K562 (cell line): ENCODE measurements at regions not wholly inside any gene's neighbourhood (a gene's known extent, or its start where the extent isn't known, plus 50 kb on each side); places are given as distances from the start of the nearest gene placed in this dataset.

ENCODE experiments used
- ATAC-seq: fragments of 200-7000 bp; cut with Tn5 transposase; 3 replicates; pipeline ENCODE4 v1.9.1; 2020; ENCODE audit warnings: moderate library complexity
- BruUV-seq: library from RNA; stranded (reverse); fragments of 400-500 nt; replicated peaks from 2 replicates; lab custom pipeline; 2021; lab: Mats Ljungman, UMichigan
- CTCF ChIA-PET: fragments of 300-600 bp; formaldehyde crosslinking; extraction: SDS; loops from one replicate; lab custom pipeline; 2021; ENCODE audit warnings: low intra/inter-chr PET ratio; lab: Yijun Ruan, JAX
- POLR2A ChIA-PET: fragments of 300-600, 350-650 bp; sonication (Branson Sonifier 250); formaldehyde crosslinking; extraction: SDS; loops from one replicate; lab custom pipeline; 2021; ENCODE audit warnings: antibody characterized with exemption, inconsistent platforms; lab: Yijun Ruan, JAX
- DNase-seq, 4 experiments: peaks; one replicate each; pipeline versions ENCODE4 v3.0.0 to v3.0.0-alpha.2; 2011 to 2018; ENCODE audit warnings: low spot score in 3 of 4, mixed read lengths in 3 of 4; ENCODE audit errors: extremely low read depth in 1 of 4
- FAIRE-seq: peaks from 2 replicates; lab custom pipeline; 2011; peaks lifted over from hg19 to GRCh38; lab: Jason Lieb, UNC
- H2AFZ ChIP-seq: 2 replicates; pipeline ENCODE4 v1.6.0; 2011; ENCODE audit warnings: low read depth, low read length, control low read depth, inconsistent platforms
- H3K27ac ChIP-seq: fragments of 200-600 bp; 3 replicates; pipeline ENCODE4 v1.8.0; 2011; ENCODE audit warnings: low read depth, mild to moderate bottlenecking, control low read depth, inconsistent platforms, low read length, moderate library complexity, mixed read lengths; ENCODE audit errors: extremely low read depth
- H3K27me3 ChIP-seq, 2 experiments: fragments of 300-600 bp in 1 of 2; 2 replicates in 1 of 2; 3 replicates in 1 of 2; pipeline versions ENCODE4 v1.6.0 to v1.8.0; 2011; ENCODE audit warnings: inconsistent platforms in 2 of 2, low read length in 2 of 2, mild to moderate bottlenecking in 1 of 2, mixed read lengths in 1 of 2, moderate library complexity in 1 of 2; ENCODE audit not compliant: control insufficient read depth in 2 of 2, insufficient read depth in 2 of 2
- H3K36me3 ChIP-seq: fragments of 300-600 bp; 3 replicates; pipeline ENCODE4 v1.8.0; 2011; ENCODE audit warnings: mild to moderate bottlenecking, low read length, inconsistent platforms; ENCODE audit not compliant: control insufficient read depth, insufficient read depth
- H3K4me1 ChIP-seq, 2 experiments: fragments of 200-600 bp in 1 of 2; replicated peaks in 1 of 2; 2 replicates in 1 of 2; 3 replicates in 1 of 2; pipeline versions ENCODE4 v1.5.1 to v1.8.0; 2011; ENCODE audit warnings: inconsistent platforms in 2 of 2, low read length in 2 of 2, mild to moderate bottlenecking in 1 of 2, mixed read lengths in 1 of 2, moderate library complexity in 1 of 2; ENCODE audit not compliant: control insufficient read depth in 2 of 2, insufficient read depth in 2 of 2
- H3K4me2 ChIP-seq: 2 replicates; pipeline ENCODE4 v1.6.1; 2011; ENCODE audit warnings: low read length, control low read depth, inconsistent platforms, mixed read lengths; ENCODE audit not compliant: insufficient read depth
- H3K4me3 ChIP-seq: fragments of 200-600 bp; sonication (generic), shearing (Covaris generic); 2 replicates; pipeline ENCODE4 v1.5.1; 2016; ENCODE audit warnings: control low read depth, inconsistent platforms
- H3K79me2 ChIP-seq: fragments of 200-600 bp; 3 replicates; pipeline ENCODE4 v1.8.0; 2011; ENCODE audit warnings: low read length, inconsistent platforms; ENCODE audit not compliant: control insufficient read depth, insufficient read depth
- H3K9ac ChIP-seq, 2 experiments: 2 replicates each; pipeline versions ENCODE4 v1.6.0 to v1.6.1; 2011; ENCODE audit warnings: low read depth in 2 of 2, low read length in 2 of 2, control low read depth in 1 of 2, inconsistent platforms in 1 of 2, mild to moderate bottlenecking in 1 of 2, mixed read lengths in 1 of 2; ENCODE audit not compliant: insufficient read depth in 1 of 2
- H3K9me1 ChIP-seq: one replicate; pipeline ENCODE4 v1.6.0; 2011; ENCODE audit warnings: inconsistent platforms, mild to moderate bottlenecking, low read length, moderate library complexity; ENCODE audit not compliant: control insufficient read depth, insufficient read depth
- H3K9me3 ChIP-seq: replicated peaks from 2 replicates; pipeline ENCODE4 v1.5.1; 2011; ENCODE audit warnings: low read depth, low read length, inconsistent platforms; ENCODE audit not compliant: control insufficient read depth, insufficient read depth
- H4K20me1 ChIP-seq: replicated peaks from 2 replicates; pipeline ENCODE4 v1.6.1; 2011; ENCODE audit warnings: low read length, inconsistent platforms, mixed read lengths; ENCODE audit not compliant: control insufficient read depth, insufficient read depth
- CTCFL ChIP-seq: IDR thresholded peaks from 2 replicates; pipeline ENCODE4 v1.6.1; 2011; ENCODE audit warnings: borderline replicate concordance, low read depth, mild to moderate bottlenecking, moderate library complexity, low read length; ENCODE audit not compliant: insufficient read depth, poor library complexity, severe bottlenecking
- DMBX1 ChIP-seq: fragments of 250-450 bp; sonication (Bioruptor Pico); IDR thresholded peaks from 2 replicates; pipeline ENCODE4 v1.8.0; 2022; ENCODE audit warnings: inconsistent platforms, mild to moderate bottlenecking, moderate library complexity, borderline replicate concordance
- ELF1 ChIP-seq: fragments of 200-800 bp; sonication (Bioruptor generic); IDR thresholded peaks from 2 replicates; pipeline ENCODE4 v1.6.1; 2016; ENCODE audit warnings: missing genetic modification characterization, missing compliant biosample characterization
- ETS2 ChIP-seq: IDR thresholded peaks from 2 replicates; pipeline ENCODE4 v1.6.1; 2016; ENCODE audit warnings: borderline replicate concordance, missing genetic modification characterization, mild to moderate bottlenecking, moderate library complexity, missing compliant biosample characterization; ENCODE audit not compliant: poor library complexity, severe bottlenecking
- HES1 ChIP-seq: fragments of 450-650 bp; IDR thresholded peaks from 2 replicates; pipeline ENCODE4 v1.6.1; 2016; ENCODE audit warnings: low read depth, mild to moderate bottlenecking, moderate library complexity
- HEY1 ChIP-seq: fragments of 250-450 bp; sonication (Bioruptor Pico); IDR thresholded peaks from 2 replicates; pipeline ENCODE4 v1.5.0; 2020; ENCODE audit warnings: mild to moderate bottlenecking, moderate library complexity, borderline replicate concordance
- POLR2AphosphoS2 ChIP-seq: IDR thresholded peaks from 2 replicates; pipeline ENCODE4 v1.6.1; 2012; ENCODE audit warnings: low read length, improper control_type of control experiment
- TEAD4 ChIP-seq, 2 experiments: sonication (generic) in 1 of 2; formaldehyde crosslinking in 1 of 2; IDR thresholded peaks; 2 replicates each; pipeline versions ENCODE4 v1.6.1 to v1.8.0; 2012 to 2022; ENCODE audit warnings: borderline replicate concordance in 1 of 2, inconsistent platforms in 1 of 2, low read length in 1 of 2, mild to moderate bottlenecking in 1 of 2, missing genetic modification reagents in 1 of 2
- WGBS: fragments of 100-300 bp; shearing (Covaris generic); methylation state at CpG from one replicate; pipeline ENCODE4 v1.1.6; 2016; ENCODE audit warnings: low coverage, mixed read lengths; ENCODE audit not compliant: insufficient coverage; ENCODE audit errors: missing lambda C conversion rate; 5-methylcytosine and 5-hydroxymethylcytosine counted together
- in situ Hi-C: fragments of 300-500 bp; cut with MboI; formaldehyde crosslinking; loops from 4 replicates; pipeline ENCODE4 v1.15.0; 2018; ENCODE audit warnings: inconsistent platforms, mixed read lengths
- intact Hi-C: fragments of 100-400 bp; cut with micrococcal nuclease; formaldehyde crosslinking; loops from 2 replicates; pipeline ENCODE4 v1.14.2; 2022

DNA sequence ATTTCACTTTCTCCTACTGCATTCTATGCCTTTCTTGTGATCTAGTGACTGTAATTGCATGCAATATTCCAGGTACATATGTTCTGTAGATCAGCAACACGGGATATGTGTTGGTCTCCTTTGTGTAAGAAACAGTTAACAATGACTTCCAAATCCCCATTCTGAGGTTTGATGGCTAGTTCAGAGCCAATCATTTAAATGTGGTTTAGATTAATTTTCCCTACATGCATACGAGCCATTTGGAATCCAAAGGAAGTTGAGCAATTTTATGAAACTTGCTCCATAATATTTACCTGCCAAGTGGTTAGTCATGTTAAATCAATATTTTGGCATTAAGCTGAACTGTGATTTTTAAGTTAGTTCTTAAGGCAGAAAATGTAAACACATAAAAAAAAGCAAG is 172.8 kb upstream of the DCAF12L2 start:
- H4K20me1 ChIP-seq, result no peaks in the 10 kb centered on the region
- POLR2A ChIA-PET, result no interaction called here
- H3K4me2 ChIP-seq, result no peak overlapping the region
- DNase-seq (no peak), FAIRE-seq (no peak), ATAC-seq (no peak)
- no peak overlapping the region for H3K27ac ChIP-seq
- H3K79me2 ChIP-seq, result no peaks in the 10 kb centered on the region
- H3K27me3 ChIP-seq, result no peaks in the 10 kb centered on the region
- 0% methylated on average over 2 of the region's 2 CpGs for WGBS
- CTCF ChIA-PET, result no interaction called here
- H3K9me1 ChIP-seq, result no peaks in the 10 kb centered on the region
- TF ChIP-seq POLR2AphosphoS2 (no peak), DMBX1 (no peak), TEAD4 (IDR thresholded peaks at IDR 0.05; ENCODE audit: low read length) (no peak), TEAD4 (CRISPR knock-in tag; IDR thresholded peaks at IDR 0.05; ENCODE audit: borderline replicate concordance) (no peak), HEY1 (CRISPR knock-in tag) (no peak), ELF1 (tag) (no peak), ETS2 (tag) (no peak), HES1 (no peak), CTCFL (no peak)
- no TSS peak for BruUV-seq
- no peak overlapping the region for H2AFZ ChIP-seq
- no peak overlapping the region for H3K9ac ChIP-seq
- intact Hi-C loops (no loop called here), in situ Hi-C loops (no loop called here)
- H3K9me3 ChIP-seq, result no peaks in the 10 kb centered on the region
- no peaks in the 10 kb centered on the region for H3K4me1 ChIP-seq
- H3K4me3 ChIP-seq, result no peak overlapping the region
- H3K36me3 ChIP-seq, result no peaks in the 10 kb centered on the region
